Vagina (tissue), 2 donors: ENCODE measurements at regions not wholly inside any gene's neighbourhood (a gene's known extent, or its start where the extent isn't known, plus 50 kb on each side); places are given as distances from the start of the nearest gene placed in this dataset.

Source experiments
- DNase-seq, 2 donors: peaks; one replicate each; pipeline ENCODE4 v3.0.0-alpha.2; 2017; ENCODE audit errors: extremely low spot score in 2 of 2
- H3K27ac ChIP-seq: fragments of 200-600 bp; sonication (generic); one replicate; pipeline ENCODE4 v1.5.1; 2019
- H3K27me3 ChIP-seq: fragments of 200-600 bp; sonication (generic); one replicate; pipeline ENCODE4 v1.5.1; 2019
- H3K36me3 ChIP-seq, 2 donors: fragments of 200-600 bp; sonication (generic); one replicate each; pipeline ENCODE4 v1.5.1; 2017 to 2019
- H3K4me1 ChIP-seq: fragments of 200-600 bp; sonication (generic); one replicate; pipeline ENCODE4 v1.5.1; 2019
- H3K4me3 ChIP-seq, 2 donors: fragments of 200-600 bp; sonication (generic); 1 replicate in 1 of 2; 2 replicates in 1 of 2; pipeline ENCODE4 v1.5.1; 2016 to 2019
- H3K9me3 ChIP-seq: fragments of 200-600 bp; sonication (generic); one replicate; pipeline ENCODE4 v1.5.1; 2019
- CTCF ChIP-seq, 3 experiments: fragments of 450-650 bp in 2 of 3; fragments of 200-600 bp in 1 of 3; sonication (generic) in 1 of 3; IDR thresholded peaks; one replicate each; pipeline ENCODE4 v1.5.1; 2017 to 2019; ENCODE audit warnings: antibody characterized with exemption in 3 of 3, mild to moderate bottlenecking in 2 of 3, moderate library complexity in 2 of 3
- POLR2A ChIP-seq, 2 donors: fragments of 450-650 bp; IDR thresholded peaks; one replicate each; pipeline ENCODE4 v1.6.1; 2017; ENCODE audit warnings: antibody characterized with exemption in 2 of 2, mild to moderate bottlenecking in 2 of 2, moderate library complexity in 2 of 2
- POLR2AphosphoS5 ChIP-seq, 2 donors: sonication (generic); formaldehyde crosslinking; IDR thresholded peaks; one replicate each; pipeline ENCODE4 v1.9.0; 2017; ENCODE audit warnings: antibody characterized with exemption in 2 of 2, mild to moderate bottlenecking in 2 of 2, low read depth in 1 of 2; ENCODE audit not compliant: insufficient read depth in 1 of 2
- intact Hi-C: fragments of 100-400 bp; cut with DNase I; formaldehyde crosslinking; loops from one replicate; pipeline ENCODE4 v1.15.1; 2023

- H3K27me3 ChIP-seq = no peaks in the 10 kb centered on the region
- no peaks in the 10 kb centered on the region for H3K36me3 ChIP-seq
- no peak overlapping the region for H3K27ac ChIP-seq
- intact Hi-C loops = no loop called here
- H3K4me3 ChIP-seq = no peak overlapping the region
- H3K9me3 ChIP-seq = peaks cover 14% of the 10 kb centered on the region
- no peak for TF ChIP-seq POLR2A (IDR thresholded peaks at IDR 0.05)
- no peak for TF ChIP-seq POLR2AphosphoS5 (IDR thresholded peaks at IDR 0.05; ENCODE audit: insufficient read depth in 1 of 2, low read depth in 1 of 2)
- no peak for TF ChIP-seq CTCF (IDR thresholded peaks at IDR 0.05)
- H3K4me1 ChIP-seq = no peaks in the 10 kb centered on the region
- DNase-seq = peak; percentile 70 to 83
Measured at GRCh38 chr2:239881561-239882320, 143.4 kb downstream of the NDUFA10 start.

GRCh38 chr2:239881031-239881471 is 144.1 kb downstream of the NDUFA10 start:
- Histone ChIP-seq H3K27ac (no peak overlapping the region), H3K27me3 (no peaks in the 10 kb centered on the region), H3K4me3 (no peak overlapping the region), H3K9me3 (peaks cover 13% of the 10 kb centered on the region), H3K36me3 (no peaks in the 10 kb centered on the region), H3K4me1 (no peaks in the 10 kb centered on the region)
- intact Hi-C loops = no loop called here
- DNase-seq = peak; percentile 61 to 80
- TF ChIP-seq POLR2AphosphoS5 (IDR thresholded peaks at IDR 0.05; ENCODE audit: insufficient read depth in 1 of 2, low read depth in 1 of 2) (no peak), POLR2A (IDR thresholded peaks at IDR 0.05) (no peak), CTCF (IDR thresholded peaks at IDR 0.05) (no peak)

- Histone ChIP-seq H3K36me3 (no peaks in the 10 kb centered on the region), H3K27ac (no peak overlapping the region)
Measured at GRCh38 chr2:239880396-239880795, 144.7 kb downstream of the NDUFA10 start.

GRCh38 chr2:239879423-239880084 is 145.6 kb downstream of the NDUFA10 start:
- intact Hi-C loops = loop anchor here (10.0 kb wide), 1 partner anchor 835 kb away; no protein-coding TSS in a partner anchor
- TF ChIP-seq POLR2A (IDR thresholded peaks at IDR 0.05) (no peak), CTCF (IDR thresholded peaks at IDR 0.05) (no peak), POLR2AphosphoS5 (IDR thresholded peaks at IDR 0.05; ENCODE audit: insufficient read depth in 1 of 2, low read depth in 1 of 2) (no peak)
- peaks cover 9% of the 10 kb centered on the region for H3K9me3 ChIP-seq
- no peaks in the 10 kb centered on the region for H3K36me3 ChIP-seq
- no peak overlapping the region for H3K4me3 ChIP-seq
- H3K27me3 ChIP-seq = no peaks in the 10 kb centered on the region
- no peak overlapping the region for H3K27ac ChIP-seq
- peak; percentile 29 to 34 for DNase-seq
- no peaks in the 10 kb centered on the region for H3K4me1 ChIP-seq

More at GRCh38 chr2:239880396-239880795, 144.7 kb downstream of the NDUFA10 start:
- TF ChIP-seq POLR2A (IDR thresholded peaks at IDR 0.05) (no peak), POLR2AphosphoS5 (IDR thresholded peaks at IDR 0.05; ENCODE audit: insufficient read depth in 1 of 2, low read depth in 1 of 2) (no peak), CTCF (IDR thresholded peaks at IDR 0.05) (no peak)
- intact Hi-C loops = no loop called here
- H3K4me1 ChIP-seq = no peaks in the 10 kb centered on the region
- H3K27me3 ChIP-seq = no peaks in the 10 kb centered on the region
- H3K4me3 ChIP-seq = no peak overlapping the region
- DNase-seq = peak; percentile 47 to 72
- H3K9me3 ChIP-seq = peaks cover 13% of the 10 kb centered on the region
